ENCODE measurements at regions not wholly inside any gene's neighbourhood (a gene's known extent, or its start where the extent isn't known, plus 50 kb on each side); places are given as distances from the start of the nearest gene placed in this dataset.

- DNase-seq, result no peak
- Mint-ChIP-seq H3K4me1 (peaks cover 54% of the 10 kb centered on the region), H3K36me3 (ENCODE audit: low read depth) (peaks cover 9% of the 10 kb centered on the region), H3K9me3 (peaks cover 18% of the 10 kb centered on the region), H3K27ac (peak overlapping the region; percentile 16), H3K4me3 (no peak overlapping the region), H3K27me3 (ENCODE audit: low read depth, poor library complexity) (no peaks in the 10 kb centered on the region)
- TF ChIP-seq CTCF (IDR thresholded peaks at IDR 0.05), result no peak
These were observed 273.1 kb upstream of the TBL1XR1 start for GRCh38 chr3:177470197-177470941.

- Mint-ChIP-seq H3K4me3 (no peak overlapping the region), H3K27me3 (ENCODE audit: low read depth, poor library complexity) (no peaks in the 10 kb centered on the region), H3K36me3 (ENCODE audit: low read depth) (peaks cover 4% of the 10 kb centered on the region), H3K9me3 (peaks cover 11% of the 10 kb centered on the region), H3K4me1 (peaks cover 56% of the 10 kb centered on the region), H3K27ac (peak overlapping the region; percentile 83)
- TF ChIP-seq CTCF (IDR thresholded peaks at IDR 0.05), result no peak
- no peak for DNase-seq
These were observed 274.6 kb upstream of the TBL1XR1 start for GRCh38 chr3:177471733-177472480.

GRCh38 chr3:177473184-177473583, 275.9 kb upstream of the TBL1XR1 start:
- Mint-ChIP-seq H3K9me3 (peaks cover 11% of the 10 kb centered on the region), H3K27me3 (ENCODE audit: low read depth, poor library complexity) (no peaks in the 10 kb centered on the region), H3K4me1 (peaks cover 62% of the 10 kb centered on the region), H3K36me3 (ENCODE audit: low read depth) (peaks cover 4% of the 10 kb centered on the region), H3K4me3 (no peak overlapping the region), H3K27ac (peak overlapping the region; percentile 94)
- no peak for TF ChIP-seq CTCF (IDR thresholded peaks at IDR 0.05)
- peak; percentile 12 for DNase-seq

GRCh38 chr3:177473903-177474302, 276.6 kb upstream of the TBL1XR1 start:
- no peak for TF ChIP-seq CTCF (IDR thresholded peaks at IDR 0.05)
- Mint-ChIP-seq H3K9me3 (peaks cover 10% of the 10 kb centered on the region), H3K4me3 (no peak overlapping the region), H3K27ac (no peak overlapping the region), H3K36me3 (ENCODE audit: low read depth) (peaks cover 4% of the 10 kb centered on the region), H3K27me3 (ENCODE audit: low read depth, poor library complexity) (peaks cover under 1% of the 10 kb centered on the region), H3K4me1 (peaks cover 66% of the 10 kb centered on the region)
- no peak for DNase-seq

- H3K4me3 Mint-ChIP-seq, result no peak overlapping the region
- H3K27ac Mint-ChIP-seq, result peak overlapping the region; percentile 87
- peaks cover under 1% of the 10 kb centered on the region for H3K9me3 Mint-ChIP-seq
- peaks cover 2% of the 10 kb centered on the region for H3K27me3 Mint-ChIP-seq (ENCODE audit: low read depth, poor library complexity)
- no peak for DNase-seq
- no peaks in the 10 kb centered on the region for H3K36me3 Mint-ChIP-seq (ENCODE audit: low read depth)
- no peak for TF ChIP-seq CTCF (IDR thresholded peaks at IDR 0.05)
- peaks cover 71% of the 10 kb centered on the region for H3K4me1 Mint-ChIP-seq
These were observed 277.5 kb upstream of the TBL1XR1 start for GRCh38 chr3:177474652-177475355.
